GM23338 (cell line): ENCODE measurements at regions not wholly inside any gene's neighbourhood (a gene's known extent, or its start where the extent isn't known, plus 50 kb on each side); places are given as distances from the start of the nearest gene placed in this dataset.

Experiments used
- ATAC-seq: fragments of 200-7000 bp; cut with Tn5 transposase; 3 replicates; pipeline ENCODE4 v1.9.1; 2020
- DNase-seq: peaks from one replicate; pipeline ENCODE4 v3.0.0-alpha.2; 2015; ENCODE audit warnings: low spot score
- H2AFZ ChIP-seq: fragments of 200-600 bp; sonication (generic); 2 replicates; pipeline ENCODE4 v1.8.0; 2016; ENCODE audit warnings: antibody characterized with exemption, mild to moderate bottlenecking, moderate library complexity
- H3F3A ChIP-seq: fragments of 200-600 bp; sonication (generic); replicated peaks from 2 replicates; pipeline ENCODE4 v1.8.0; 2017; ENCODE audit warnings: antibody characterized with exemption, mixed run types, low read depth
- H3K27ac ChIP-seq: fragments of 200-600 bp; sonication (generic); 2 replicates; pipeline ENCODE4 v1.6.1; 2016; ENCODE audit warnings: low read depth
- H3K27me3 ChIP-seq: fragments of 200-600 bp; sonication (generic); 2 replicates; pipeline ENCODE4 v1.8.0; 2016; ENCODE audit warnings: mild to moderate bottlenecking, mixed run types, moderate library complexity; ENCODE audit not compliant: insufficient read depth
- H3K36me3 ChIP-seq: fragments of 200-600 bp; sonication (generic); 2 replicates; pipeline ENCODE4 v1.8.0; 2016; ENCODE audit warnings: mild to moderate bottlenecking; ENCODE audit not compliant: insufficient read depth
- H3K4me1 ChIP-seq: fragments of 200-600 bp; sonication (generic); 2 replicates; pipeline ENCODE4 v1.8.0; 2016; ENCODE audit warnings: mild to moderate bottlenecking, moderate library complexity; ENCODE audit not compliant: insufficient read depth
- H3K4me2 ChIP-seq: fragments of 200-600 bp; sonication (generic); 2 replicates; pipeline ENCODE4 v1.7.1; 2017; ENCODE audit warnings: mixed run types
- H3K4me3 ChIP-seq: fragments of 200-600 bp; sonication (generic); 2 replicates; pipeline ENCODE4 v1.6.1; 2016; ENCODE audit warnings: mixed run types
- H3K79me2 ChIP-seq: fragments of 200-600 bp; sonication (generic); replicated peaks from 2 replicates; pipeline ENCODE4 v1.8.0; 2017; ENCODE audit warnings: mild to moderate bottlenecking; ENCODE audit not compliant: insufficient read depth
- H3K9me2 ChIP-seq: fragments of 200-600 bp; sonication (generic); 2 replicates; pipeline ENCODE4 v1.8.0; 2017; ENCODE audit not compliant: insufficient read depth
- H4K20me1 ChIP-seq: fragments of 200-600 bp; sonication (generic); replicated peaks from 2 replicates; pipeline ENCODE4 v1.8.0; 2017; ENCODE audit warnings: mild to moderate bottlenecking; ENCODE audit not compliant: insufficient read depth
- H3K27ac Mint-ChIP-seq: 2 replicates; pipeline ENCODE4 v1.8.0; 2020; ENCODE audit warnings: inconsistent platforms, mild to moderate bottlenecking, moderate library complexity, mixed read lengths
- H3K27me3 Mint-ChIP-seq: 3 replicates; pipeline ENCODE4 v1.8.0; 2022; ENCODE audit warnings: low read depth, mild to moderate bottlenecking, moderate library complexity, mixed read lengths, inconsistent platforms; ENCODE audit not compliant: insufficient read depth, poor library complexity
- H3K36me3 Mint-ChIP-seq: 3 replicates; pipeline ENCODE4 v1.8.0; 2021; ENCODE audit warnings: low read depth, mild to moderate bottlenecking, inconsistent platforms, moderate library complexity, mixed read lengths
- H3K4me1 Mint-ChIP-seq: 3 replicates; pipeline ENCODE4 v1.8.0; 2020; ENCODE audit warnings: mild to moderate bottlenecking, inconsistent platforms, mixed read lengths
- H3K4me3 Mint-ChIP-seq: 3 replicates; pipeline ENCODE4 v1.8.0; 2021; ENCODE audit warnings: moderate library complexity, mild to moderate bottlenecking, inconsistent platforms, mixed read lengths
- H3K9me3 Mint-ChIP-seq: 3 replicates; pipeline ENCODE4 v1.8.0; 2020; ENCODE audit warnings: moderate library complexity, mild to moderate bottlenecking, inconsistent platforms, mixed read lengths
- CREB1 ChIP-seq: fragments of 250-450 bp; sonication (Bioruptor Pico); IDR thresholded peaks from 2 replicates; pipeline ENCODE4 v1.5.0; 2020; ENCODE audit warnings: low read depth, mild to moderate bottlenecking, moderate library complexity
- EZH2 ChIP-seq: fragments of 200-600 bp; sonication (generic); IDR thresholded peaks from one replicate; pipeline ENCODE4 v1.8.0; 2017; ENCODE audit warnings: antibody characterized with exemption, mild to moderate bottlenecking, low read depth; ENCODE audit not compliant: unreplicated experiment
- EZH2phosphoT487 ChIP-seq: fragments of 200-600 bp; sonication (generic); IDR thresholded peaks from one replicate; pipeline ENCODE4 v1.8.1; 2018; ENCODE audit warnings: antibody characterized with exemption; ENCODE audit not compliant: unreplicated experiment
- JUNB ChIP-seq: IDR thresholded peaks from one replicate; pipeline ENCODE4 v1.6.1; 2016; ENCODE audit warnings: antibody characterized with exemption; ENCODE audit not compliant: unreplicated experiment
- POLR2AphosphoS5 ChIP-seq: IDR thresholded peaks from 2 replicates; pipeline ENCODE4 v1.6.1; 2016; ENCODE audit warnings: antibody characterized with exemption, low read depth
- STAT1 ChIP-seq: IDR thresholded peaks from one replicate; pipeline ENCODE4 v1.6.1; 2016; ENCODE audit warnings: antibody characterized with exemption; ENCODE audit not compliant: unreplicated experiment
- ZNF114 ChIP-seq: fragments of 250-450 bp; sonication (Bioruptor Pico); IDR thresholded peaks from 2 replicates; pipeline ENCODE4 v1.5.0; 2020; ENCODE audit warnings: mild to moderate bottlenecking, moderate library complexity
- ZNF331 ChIP-seq: fragments of 250-450 bp; sonication (Bioruptor Pico); IDR thresholded peaks from 2 replicates; pipeline ENCODE4 v1.5.0; 2020; ENCODE audit warnings: low read depth, mild to moderate bottlenecking, moderate library complexity
- TF ChIP-seq, protein P1 (sequence below), 2 experiments: fragments of 200-600 bp in 1 of 2; sonication (generic) in 1 of 2; conservative IDR thresholded peaks; 2 replicates each; pipeline versions ENCODE4 v1.5.1 to v1.6.1; 2016 to 2017; ENCODE audit warnings: antibody characterized with exemption in 2 of 2, low read depth in 2 of 2, mild to moderate bottlenecking in 2 of 2, moderate library complexity in 1 of 2
- TF ChIP-seq, protein P2 (sequence below): IDR thresholded peaks from one replicate; pipeline ENCODE4 v1.6.1; 2018; ENCODE audit warnings: antibody characterized with exemption; ENCODE audit not compliant: unreplicated experiment
- TF ChIP-seq, protein P3 (sequence below): fragments of 250-450 bp; sonication (Bioruptor Pico); IDR thresholded peaks from 2 replicates; pipeline ENCODE4 v1.5.0; 2020; ENCODE audit warnings: mild to moderate bottlenecking, moderate library complexity
- TF ChIP-seq, protein P4 (sequence below): IDR thresholded peaks from 2 replicates; pipeline ENCODE4 v1.6.1; 2016; ENCODE audit warnings: antibody characterized with exemption

DNA sequence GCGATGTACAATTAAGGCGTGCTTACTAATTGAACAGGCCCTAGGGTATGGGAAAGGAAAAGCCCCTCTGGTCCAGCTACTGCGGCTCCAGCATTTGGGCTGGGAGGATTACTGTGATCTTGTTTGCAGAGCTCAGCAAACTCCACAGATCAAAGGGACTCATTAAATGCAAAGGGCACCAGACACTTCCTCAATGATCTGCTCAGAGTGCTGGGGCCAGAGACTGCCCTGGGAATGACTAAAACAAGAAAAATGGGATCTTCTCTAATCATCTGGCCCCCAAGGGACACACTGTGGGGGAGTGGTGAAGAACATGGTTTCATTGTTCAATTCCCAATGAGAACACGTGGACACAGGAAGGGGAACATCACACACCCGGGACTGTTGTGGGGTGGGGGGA, 85.0 kb downstream of the MARCHF4 start:
- Histone ChIP-seq H3K4me2 (no peak overlapping the region), H3K27me3 (no peaks in the 10 kb centered on the region), H3K9me2 (no peaks in the 10 kb centered on the region), H4K20me1 (no peaks in the 10 kb centered on the region), H3K27ac (no peak overlapping the region), H3K79me2 (no peaks in the 10 kb centered on the region), H2AFZ (no peak overlapping the region), H3K4me3 (no peak overlapping the region), H3K36me3 (no peaks in the 10 kb centered on the region), H3K4me1 (peaks cover 40% of the 10 kb centered on the region), H3F3A (no peaks in the 10 kb centered on the region)
- Mint-ChIP-seq H3K4me3 (no peak overlapping the region), H3K27me3 (peaks cover 9% of the 10 kb centered on the region), H3K9me3 (no peaks in the 10 kb centered on the region), H3K27ac (no peak overlapping the region), H3K36me3 (no peaks in the 10 kb centered on the region), H3K4me1 (peaks cover 49% of the 10 kb centered on the region)
- DNase-seq (no peak), ATAC-seq (no peak)
- TF ChIP-seq STAT1 (no peak), JUNB (no peak), ZNF114 (CRISPR knock-in tag) (no peak), EZH2 (no peak), CREB1 (CRISPR knock-in tag) (no peak), ZNF331 (CRISPR knock-in tag) (no peak), EZH2phosphoT487 (no peak), POLR2AphosphoS5 (no peak)
- TF ChIP-seq, protein P1, sequence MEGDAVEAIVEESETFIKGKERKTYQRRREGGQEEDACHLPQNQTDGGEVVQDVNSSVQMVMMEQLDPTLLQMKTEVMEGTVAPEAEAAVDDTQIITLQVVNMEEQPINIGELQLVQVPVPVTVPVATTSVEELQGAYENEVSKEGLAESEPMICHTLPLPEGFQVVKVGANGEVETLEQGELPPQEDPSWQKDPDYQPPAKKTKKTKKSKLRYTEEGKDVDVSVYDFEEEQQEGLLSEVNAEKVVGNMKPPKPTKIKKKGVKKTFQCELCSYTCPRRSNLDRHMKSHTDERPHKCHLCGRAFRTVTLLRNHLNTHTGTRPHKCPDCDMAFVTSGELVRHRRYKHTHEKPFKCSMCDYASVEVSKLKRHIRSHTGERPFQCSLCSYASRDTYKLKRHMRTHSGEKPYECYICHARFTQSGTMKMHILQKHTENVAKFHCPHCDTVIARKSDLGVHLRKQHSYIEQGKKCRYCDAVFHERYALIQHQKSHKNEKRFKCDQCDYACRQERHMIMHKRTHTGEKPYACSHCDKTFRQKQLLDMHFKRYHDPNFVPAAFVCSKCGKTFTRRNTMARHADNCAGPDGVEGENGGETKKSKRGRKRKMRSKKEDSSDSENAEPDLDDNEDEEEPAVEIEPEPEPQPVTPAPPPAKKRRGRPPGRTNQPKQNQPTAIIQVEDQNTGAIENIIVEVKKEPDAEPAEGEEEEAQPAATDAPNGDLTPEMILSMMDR (conservative IDR thresholded peaks at IDR 0.05; ENCODE audit: low read depth in 2 of 2), result no peak
- TF ChIP-seq, protein P2, sequence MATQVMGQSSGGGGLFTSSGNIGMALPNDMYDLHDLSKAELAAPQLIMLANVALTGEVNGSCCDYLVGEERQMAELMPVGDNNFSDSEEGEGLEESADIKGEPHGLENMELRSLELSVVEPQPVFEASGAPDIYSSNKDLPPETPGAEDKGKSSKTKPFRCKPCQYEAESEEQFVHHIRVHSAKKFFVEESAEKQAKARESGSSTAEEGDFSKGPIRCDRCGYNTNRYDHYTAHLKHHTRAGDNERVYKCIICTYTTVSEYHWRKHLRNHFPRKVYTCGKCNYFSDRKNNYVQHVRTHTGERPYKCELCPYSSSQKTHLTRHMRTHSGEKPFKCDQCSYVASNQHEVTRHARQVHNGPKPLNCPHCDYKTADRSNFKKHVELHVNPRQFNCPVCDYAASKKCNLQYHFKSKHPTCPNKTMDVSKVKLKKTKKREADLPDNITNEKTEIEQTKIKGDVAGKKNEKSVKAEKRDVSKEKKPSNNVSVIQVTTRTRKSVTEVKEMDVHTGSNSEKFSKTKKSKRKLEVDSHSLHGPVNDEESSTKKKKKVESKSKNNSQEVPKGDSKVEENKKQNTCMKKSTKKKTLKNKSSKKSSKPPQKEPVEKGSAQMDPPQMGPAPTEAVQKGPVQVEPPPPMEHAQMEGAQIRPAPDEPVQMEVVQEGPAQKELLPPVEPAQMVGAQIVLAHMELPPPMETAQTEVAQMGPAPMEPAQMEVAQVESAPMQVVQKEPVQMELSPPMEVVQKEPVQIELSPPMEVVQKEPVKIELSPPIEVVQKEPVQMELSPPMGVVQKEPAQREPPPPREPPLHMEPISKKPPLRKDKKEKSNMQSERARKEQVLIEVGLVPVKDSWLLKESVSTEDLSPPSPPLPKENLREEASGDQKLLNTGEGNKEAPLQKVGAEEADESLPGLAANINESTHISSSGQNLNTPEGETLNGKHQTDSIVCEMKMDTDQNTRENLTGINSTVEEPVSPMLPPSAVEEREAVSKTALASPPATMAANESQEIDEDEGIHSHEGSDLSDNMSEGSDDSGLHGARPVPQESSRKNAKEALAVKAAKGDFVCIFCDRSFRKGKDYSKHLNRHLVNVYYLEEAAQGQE, result no peak
- TF ChIP-seq, protein P3, sequence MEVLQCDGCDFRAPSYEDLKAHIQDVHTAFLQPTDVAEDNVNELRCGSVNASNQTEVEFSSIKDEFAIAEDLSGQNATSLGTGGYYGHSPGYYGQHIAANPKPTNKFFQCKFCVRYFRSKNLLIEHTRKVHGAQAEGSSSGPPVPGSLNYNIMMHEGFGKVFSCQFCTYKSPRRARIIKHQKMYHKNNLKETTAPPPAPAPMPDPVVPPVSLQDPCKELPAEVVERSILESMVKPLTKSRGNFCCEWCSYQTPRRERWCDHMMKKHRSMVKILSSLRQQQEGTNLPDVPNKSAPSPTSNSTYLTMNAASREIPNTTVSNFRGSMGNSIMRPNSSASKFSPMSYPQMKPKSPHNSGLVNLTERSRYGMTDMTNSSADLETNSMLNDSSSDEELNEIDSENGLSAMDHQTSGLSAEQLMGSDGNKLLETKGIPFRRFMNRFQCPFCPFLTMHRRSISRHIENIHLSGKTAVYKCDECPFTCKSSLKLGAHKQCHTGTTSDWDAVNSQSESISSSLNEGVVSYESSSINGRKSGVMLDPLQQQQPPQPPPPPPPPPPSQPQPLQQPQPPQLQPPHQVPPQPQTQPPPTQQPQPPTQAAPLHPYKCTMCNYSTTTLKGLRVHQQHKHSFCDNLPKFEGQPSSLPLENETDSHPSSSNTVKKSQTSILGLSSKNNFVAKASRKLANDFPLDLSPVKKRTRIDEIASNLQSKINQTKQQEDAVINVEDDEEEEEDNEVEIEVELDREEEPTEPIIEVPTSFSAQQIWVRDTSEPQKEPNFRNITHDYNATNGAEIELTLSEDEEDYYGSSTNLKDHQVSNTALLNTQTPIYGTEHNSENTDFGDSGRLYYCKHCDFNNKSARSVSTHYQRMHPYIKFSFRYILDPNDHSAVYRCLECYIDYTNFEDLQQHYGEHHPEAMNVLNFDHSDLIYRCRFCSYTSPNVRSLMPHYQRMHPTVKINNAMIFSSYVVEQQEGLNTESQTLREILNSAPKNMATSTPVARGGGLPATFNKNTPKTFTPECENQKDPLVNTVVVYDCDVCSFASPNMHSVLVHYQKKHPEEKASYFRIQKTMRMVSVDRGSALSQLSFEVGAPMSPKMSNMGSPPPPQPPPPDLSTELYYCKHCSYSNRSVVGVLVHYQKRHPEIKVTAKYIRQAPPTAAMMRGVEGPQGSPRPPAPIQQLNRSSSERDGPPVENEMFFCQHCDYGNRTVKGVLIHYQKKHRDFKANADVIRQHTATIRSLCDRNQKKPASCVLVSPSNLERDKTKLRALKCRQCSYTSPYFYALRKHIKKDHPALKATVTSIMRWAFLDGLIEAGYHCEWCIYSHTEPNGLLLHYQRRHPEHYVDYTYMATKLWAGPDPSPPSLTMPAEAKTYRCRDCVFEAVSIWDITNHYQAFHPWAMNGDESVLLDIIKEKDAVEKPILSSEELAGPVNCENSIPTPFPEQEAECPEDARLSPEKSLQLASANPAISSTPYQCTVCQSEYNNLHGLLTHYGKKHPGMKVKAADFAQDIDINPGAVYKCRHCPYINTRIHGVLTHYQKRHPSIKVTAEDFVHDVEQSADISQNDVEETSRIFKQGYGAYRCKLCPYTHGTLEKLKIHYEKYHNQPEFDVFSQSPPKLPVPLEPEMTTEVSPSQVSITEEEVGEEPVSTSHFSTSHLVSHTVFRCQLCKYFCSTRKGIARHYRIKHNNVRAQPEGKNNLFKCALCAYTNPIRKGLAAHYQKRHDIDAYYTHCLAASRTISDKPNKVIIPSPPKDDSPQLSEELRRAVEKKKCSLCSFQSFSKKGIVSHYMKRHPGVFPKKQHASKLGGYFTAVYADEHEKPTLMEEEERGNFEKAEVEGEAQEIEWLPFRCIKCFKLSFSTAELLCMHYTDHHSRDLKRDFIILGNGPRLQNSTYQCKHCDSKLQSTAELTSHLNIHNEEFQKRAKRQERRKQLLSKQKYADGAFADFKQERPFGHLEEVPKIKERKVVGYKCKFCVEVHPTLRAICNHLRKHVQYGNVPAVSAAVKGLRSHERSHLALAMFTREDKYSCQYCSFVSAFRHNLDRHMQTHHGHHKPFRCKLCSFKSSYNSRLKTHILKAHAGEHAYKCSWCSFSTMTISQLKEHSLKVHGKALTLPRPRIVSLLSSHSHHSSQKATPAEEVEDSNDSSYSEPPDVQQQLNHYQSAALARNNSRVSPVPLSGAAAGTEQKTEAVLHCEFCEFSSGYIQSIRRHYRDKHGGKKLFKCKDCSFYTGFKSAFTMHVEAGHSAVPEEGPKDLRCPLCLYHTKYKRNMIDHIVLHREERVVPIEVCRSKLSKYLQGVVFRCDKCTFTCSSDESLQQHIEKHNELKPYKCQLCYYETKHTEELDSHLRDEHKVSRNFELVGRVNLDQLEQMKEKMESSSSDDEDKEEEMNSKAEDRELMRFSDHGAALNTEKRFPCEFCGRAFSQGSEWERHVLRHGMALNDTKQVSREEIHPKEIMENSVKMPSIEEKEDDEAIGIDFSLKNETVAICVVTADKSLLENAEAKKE (CRISPR knock-in tag), result no peak
- TF ChIP-seq, protein P4, sequence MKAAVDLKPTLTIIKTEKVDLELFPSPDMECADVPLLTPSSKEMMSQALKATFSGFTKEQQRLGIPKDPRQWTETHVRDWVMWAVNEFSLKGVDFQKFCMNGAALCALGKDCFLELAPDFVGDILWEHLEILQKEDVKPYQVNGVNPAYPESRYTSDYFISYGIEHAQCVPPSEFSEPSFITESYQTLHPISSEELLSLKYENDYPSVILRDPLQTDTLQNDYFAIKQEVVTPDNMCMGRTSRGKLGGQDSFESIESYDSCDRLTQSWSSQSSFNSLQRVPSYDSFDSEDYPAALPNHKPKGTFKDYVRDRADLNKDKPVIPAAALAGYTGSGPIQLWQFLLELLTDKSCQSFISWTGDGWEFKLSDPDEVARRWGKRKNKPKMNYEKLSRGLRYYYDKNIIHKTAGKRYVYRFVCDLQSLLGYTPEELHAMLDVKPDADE, result no peak
